ENCODE measurements at regions not wholly inside any gene's neighbourhood (a gene's known extent, or its start where the extent isn't known, plus 50 kb on each side); places are given as distances from the start of the nearest gene placed in this dataset.

DNA sequence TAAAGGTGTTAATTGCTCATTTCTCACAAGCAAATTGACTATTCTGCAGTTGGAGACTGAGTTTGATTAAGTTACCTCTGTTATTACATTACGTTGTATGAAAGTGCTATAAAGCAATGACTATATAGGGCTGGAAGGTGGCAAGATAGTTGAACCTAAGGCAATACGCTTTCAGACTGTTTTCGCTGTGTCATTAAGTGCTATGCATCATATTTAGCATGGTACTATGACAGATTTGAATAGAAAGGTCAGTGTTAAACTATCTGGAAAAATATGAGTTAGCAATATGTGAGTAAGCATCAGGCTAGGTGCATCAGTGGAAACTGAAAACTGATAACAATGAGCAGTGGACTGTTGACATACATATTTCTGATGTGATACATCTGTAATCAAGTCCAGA lies 206.0 kb upstream of the ARHGAP24 start:
- Histone ChIP-seq H4K5ac (ENCODE audit: insufficient read length, low read depth, low read length) (no peak overlapping the region), H3K4me2 (ENCODE audit: insufficient read depth, insufficient read length, low read length) (no peak overlapping the region), H2BK120ac (ENCODE audit: low read depth, low read length, poor library complexity, severe bottlenecking) (no peak overlapping the region), H2BK20ac (ENCODE audit: low read depth, low read length, poor library complexity, severe bottlenecking) (no peak overlapping the region), H3K14ac (ENCODE audit: insufficient read depth, low read length) (no peak overlapping the region), H2BK12ac (ENCODE audit: insufficient read length, low read depth, low read length) (no peak overlapping the region), H3K56ac (ENCODE audit: insufficient read length, low read depth, low read length) (no peak overlapping the region), H3T11ph (ENCODE audit: low read length) (no peak overlapping the region), H3K79me1 (ENCODE audit: insufficient read depth, low read depth, low read length, poor library complexity, severe bottlenecking) (no peaks in the 10 kb centered on the region), H2BK5ac (ENCODE audit: insufficient read length, low read length) (no peak overlapping the region), H4K91ac (ENCODE audit: insufficient read length, low read depth, low read length) (no peak overlapping the region), H3K18ac (ENCODE audit: insufficient read length, low read depth, low read length) (no peak overlapping the region), H3K4me1 (ENCODE audit: insufficient read depth, low read length) (no peaks in the 10 kb centered on the region), H4K20me1 (ENCODE audit: control insufficient read depth, insufficient read depth, insufficient read length) (no peaks in the 10 kb centered on the region), H3K9ac (ENCODE audit: extremely low read depth, insufficient read length, low read length) (no peak overlapping the region), H3K23me2 (ENCODE audit: insufficient read length, low read depth, low read length, poor library complexity, severe bottlenecking) (no peaks in the 10 kb centered on the region), H3K27ac (ENCODE audit: insufficient read length, low read depth, low read length) (no peak overlapping the region), H3K4ac (ENCODE audit: low read depth, low read length) (no peak overlapping the region), H3K79me2 (ENCODE audit: insufficient read depth, low read length) (no peaks in the 10 kb centered on the region), H4K8ac (replicated peaks; ENCODE audit: insufficient read length, low read depth, low read length) (no peak overlapping the region), H2AFZ (ENCODE audit: low read length) (no peak overlapping the region), H3K9me3 (ENCODE audit: control insufficient read depth, low read depth, low read length) (no peaks in the 10 kb centered on the region), H3K27me3 (ENCODE audit: insufficient read depth, low read length) (no peaks in the 10 kb centered on the region), H2AK5ac (ENCODE audit: insufficient read length, low read length) (no peak overlapping the region), H3K23ac (ENCODE audit: insufficient read length, low read depth, low read length) (no peak overlapping the region), H2BK15ac (ENCODE audit: low read depth, low read length) (no peak overlapping the region)
- Mint-ChIP-seq H3K4me3 (no peak overlapping the region), H3K9me3 (peaks cover 10 to 12% of the 10 kb centered on the region in 2 experiments), H3K27me3 (ENCODE audit: low read depth) (no peaks in the 10 kb centered on the region; the same call in 1 of the 2 replicates), H3K36me3 (ENCODE audit: insufficient read depth in 1 of 3, low read depth in 3 of 3) (peaks cover 3 to 14% (median 4%) of the 10 kb centered on the region in 3 experiments; a peak in 6 of 7 replicates), H3K4me1 (no peaks in the 10 kb centered on the region; a peak in 1 of 4 replicates), H3K27ac (no peak overlapping the region)
- DNase-seq, result no peak
- WGBS (ENCODE audit: extremely low coverage, insufficient read length, low lambda C conversion rate), result no CpG with 5 or more reads among the region's 3 CpGs
- TF ChIP-seq, protein P1, sequence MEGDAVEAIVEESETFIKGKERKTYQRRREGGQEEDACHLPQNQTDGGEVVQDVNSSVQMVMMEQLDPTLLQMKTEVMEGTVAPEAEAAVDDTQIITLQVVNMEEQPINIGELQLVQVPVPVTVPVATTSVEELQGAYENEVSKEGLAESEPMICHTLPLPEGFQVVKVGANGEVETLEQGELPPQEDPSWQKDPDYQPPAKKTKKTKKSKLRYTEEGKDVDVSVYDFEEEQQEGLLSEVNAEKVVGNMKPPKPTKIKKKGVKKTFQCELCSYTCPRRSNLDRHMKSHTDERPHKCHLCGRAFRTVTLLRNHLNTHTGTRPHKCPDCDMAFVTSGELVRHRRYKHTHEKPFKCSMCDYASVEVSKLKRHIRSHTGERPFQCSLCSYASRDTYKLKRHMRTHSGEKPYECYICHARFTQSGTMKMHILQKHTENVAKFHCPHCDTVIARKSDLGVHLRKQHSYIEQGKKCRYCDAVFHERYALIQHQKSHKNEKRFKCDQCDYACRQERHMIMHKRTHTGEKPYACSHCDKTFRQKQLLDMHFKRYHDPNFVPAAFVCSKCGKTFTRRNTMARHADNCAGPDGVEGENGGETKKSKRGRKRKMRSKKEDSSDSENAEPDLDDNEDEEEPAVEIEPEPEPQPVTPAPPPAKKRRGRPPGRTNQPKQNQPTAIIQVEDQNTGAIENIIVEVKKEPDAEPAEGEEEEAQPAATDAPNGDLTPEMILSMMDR (conservative IDR thresholded peaks at IDR 0.05), result no peak

All from H9 (cell line).